NCI-H226 (cell line): ENCODE measurements at regions not wholly inside any gene's neighbourhood (a gene's known extent, or its start where the extent isn't known, plus 50 kb on each side); places are given as distances from the start of the nearest gene placed in this dataset.
A peak's percentile ranks its signal among the peaks of the same experiment; 100 is the strongest.
"Not testable (repeated sequence)": the region's sequence is repeated elsewhere in the genome, so short reads cannot be mapped to it uniquely, and the experiment has no call there.

Source experiments
- DNase-seq: peaks from one replicate; pipeline ENCODE4 v3.0.0-alpha.2; 2015

DNA sequence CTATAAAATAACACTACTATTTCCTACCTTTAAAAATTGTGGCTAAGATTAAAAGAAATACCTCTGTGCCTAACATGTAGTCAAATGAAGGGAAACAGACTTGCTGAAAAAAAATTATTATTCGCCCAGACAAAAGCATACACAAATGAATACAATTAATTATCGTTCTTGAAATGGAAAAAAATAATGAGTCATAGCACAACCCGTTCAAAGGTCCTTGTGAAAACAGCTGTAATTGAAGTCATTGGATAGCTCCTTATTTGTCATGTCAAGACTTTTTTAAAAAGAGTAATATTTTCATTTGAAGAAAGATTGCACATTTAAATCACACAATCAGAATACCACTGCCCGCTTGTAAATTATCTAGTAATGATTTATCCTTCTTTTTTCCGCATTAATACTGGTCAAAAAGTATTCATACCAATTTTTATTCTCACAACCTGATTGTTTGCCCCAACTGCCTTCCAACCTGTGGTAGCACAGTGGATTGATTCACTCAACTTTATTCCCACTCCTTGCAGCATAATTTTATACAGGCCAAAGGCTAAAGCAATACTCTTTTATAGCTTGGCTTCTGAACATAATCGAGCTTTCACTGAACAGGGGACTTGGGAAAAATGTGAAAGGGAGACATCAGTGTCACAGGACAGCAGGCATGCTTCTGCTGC lies 655.2 kb upstream of the MAP3K7 start:
- no peak for DNase-seq

DNA sequence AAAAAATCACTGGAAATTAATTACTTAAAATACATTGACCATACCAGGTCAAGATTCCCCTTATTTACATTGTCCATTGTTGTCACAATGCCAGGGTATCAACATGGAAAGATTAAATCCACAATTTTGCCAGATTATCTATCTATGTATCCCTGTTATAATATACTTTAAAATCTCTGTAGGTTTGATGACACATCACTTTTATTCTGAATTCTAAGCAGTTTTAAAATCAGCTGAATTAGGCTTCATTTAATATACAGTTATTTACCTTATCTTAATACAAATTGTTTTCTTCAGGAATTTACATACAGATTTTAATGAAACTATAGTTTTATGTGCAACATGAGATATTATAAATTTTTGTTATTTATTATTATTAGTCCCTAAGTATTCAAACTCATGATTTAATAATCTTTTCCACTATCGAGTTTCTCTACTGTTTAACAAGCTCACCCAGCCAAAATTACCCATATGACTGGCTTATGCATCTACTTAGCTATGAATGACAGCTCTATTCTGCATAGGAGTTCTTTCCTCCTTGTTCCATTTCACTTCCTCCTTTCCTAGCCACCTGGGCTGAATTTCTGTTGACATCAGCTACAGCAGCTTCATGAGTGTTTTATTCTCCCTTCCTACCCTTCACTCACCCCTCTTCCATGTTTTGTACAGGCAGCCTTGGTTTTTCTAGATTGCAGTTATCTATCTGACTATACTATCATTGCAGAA lies 654.2 kb upstream of the MAP3K7 start:
- DNase-seq = no peak

DNA sequence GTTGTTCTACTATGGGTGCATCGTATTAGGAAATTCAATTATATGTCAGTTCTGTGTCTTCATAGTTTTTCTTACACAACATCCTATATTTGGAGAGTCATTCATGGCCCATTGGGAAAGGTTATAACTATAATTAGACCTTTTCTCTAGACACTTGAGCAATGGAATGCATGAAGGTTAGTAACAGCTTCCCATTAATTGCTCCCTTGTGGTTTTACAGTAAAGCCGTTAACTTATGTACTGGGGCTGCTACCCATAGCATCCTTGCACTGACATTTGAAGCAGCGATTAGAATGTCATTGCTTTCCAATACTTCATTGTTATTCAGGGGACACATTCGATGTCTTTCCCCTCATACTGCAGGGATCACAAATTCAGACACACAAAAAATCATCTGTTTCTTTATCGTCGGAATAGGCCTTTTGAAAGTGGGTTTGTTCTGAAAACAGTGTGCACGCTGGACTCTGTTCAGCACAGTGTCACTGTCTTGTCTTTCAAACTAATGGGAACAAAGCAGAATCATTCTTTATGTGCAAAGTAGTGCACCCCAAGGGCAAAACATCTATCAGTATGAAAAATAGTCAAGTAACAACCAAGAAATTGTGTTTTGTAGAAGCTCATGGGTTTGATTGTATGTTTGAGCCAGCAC lies 634.3 kb upstream of the MAP3K7 start:
- no peak for DNase-seq

DNA sequence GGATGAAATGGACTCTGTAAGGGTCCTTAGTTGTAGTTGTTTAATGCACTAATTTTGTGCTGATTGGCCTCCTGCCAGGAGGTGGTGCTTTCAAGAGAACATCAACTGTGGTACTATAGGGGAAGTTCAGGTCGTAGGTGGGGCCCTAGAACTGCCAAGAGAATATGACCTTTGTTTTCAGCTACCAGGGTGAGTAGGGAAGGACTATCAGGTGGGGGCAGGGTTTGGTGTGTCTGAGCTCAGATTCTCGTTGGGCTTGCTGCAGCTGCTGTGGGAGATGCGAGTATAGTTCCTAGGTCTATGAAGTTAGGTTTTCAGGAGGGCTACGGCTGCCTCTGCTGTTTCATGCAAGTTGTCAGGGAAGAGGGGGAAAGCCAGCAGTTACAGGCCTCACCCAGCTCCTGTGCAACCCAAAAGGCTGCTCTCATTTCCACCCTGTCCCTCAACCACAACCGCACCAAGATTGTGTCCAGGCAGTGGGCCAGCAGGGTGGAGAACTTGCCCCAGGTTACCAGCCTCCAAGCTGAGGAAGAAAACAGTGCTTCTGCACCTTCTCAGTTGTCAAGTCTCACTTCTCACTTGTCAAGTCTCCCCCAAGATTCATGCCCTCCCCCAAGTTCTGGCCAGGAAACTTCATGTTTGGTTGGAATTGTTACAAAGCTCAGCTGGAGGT lies 626.5 kb upstream of the MAP3K7 start:
- no peak for DNase-seq

DNA sequence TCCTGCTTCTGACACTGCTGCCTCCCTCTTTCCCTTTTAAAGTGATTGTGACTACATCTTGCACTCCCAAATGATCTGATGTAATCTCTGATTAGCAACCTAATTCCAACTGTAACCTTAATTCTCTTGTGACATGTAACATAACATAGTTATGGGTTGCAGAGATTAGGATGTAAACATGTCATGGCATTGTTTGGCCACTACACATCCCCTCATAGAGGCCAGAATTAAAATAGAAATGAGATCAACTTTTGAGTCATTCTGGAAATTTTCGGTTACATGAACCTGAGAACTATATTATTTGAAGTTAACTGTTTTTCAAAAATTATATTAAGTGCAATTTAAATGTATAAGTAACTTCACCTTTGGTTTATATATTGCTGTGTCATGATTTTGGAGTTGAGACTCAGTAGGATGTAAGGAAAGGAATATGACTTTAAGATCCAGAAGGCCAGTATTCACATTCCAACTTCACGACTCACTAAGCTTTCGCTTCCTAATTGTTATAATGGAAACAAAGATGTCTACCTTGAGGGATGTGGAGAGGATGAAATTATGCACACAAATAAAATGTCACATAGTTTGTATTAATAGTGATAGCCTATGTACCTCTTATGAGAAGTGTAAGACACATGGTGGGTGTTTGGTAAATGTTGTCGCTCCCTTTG lies 611.9 kb upstream of the MAP3K7 start:
- peak; percentile 52 for DNase-seq

DNA sequence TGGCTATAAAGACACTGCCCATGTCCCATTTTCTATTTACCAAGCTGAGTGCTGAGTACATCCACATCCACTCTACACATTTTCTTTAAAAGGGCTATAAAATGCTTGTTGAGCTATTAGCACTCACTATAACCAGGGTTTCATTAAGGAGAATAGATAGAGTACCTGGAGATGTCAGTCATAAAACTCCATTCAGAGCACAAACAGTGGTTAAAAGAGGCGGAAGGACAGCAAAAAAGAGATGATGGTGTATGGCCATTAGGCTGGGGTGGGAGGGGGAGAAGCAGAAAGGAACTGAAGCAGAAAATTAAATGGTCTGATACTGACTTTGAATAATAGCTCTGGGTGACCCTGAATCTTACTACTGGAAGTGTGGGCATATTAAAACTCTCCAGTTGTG lies 609.9 kb upstream of the MAP3K7 start:
- DNase-seq = no peak

DNA sequence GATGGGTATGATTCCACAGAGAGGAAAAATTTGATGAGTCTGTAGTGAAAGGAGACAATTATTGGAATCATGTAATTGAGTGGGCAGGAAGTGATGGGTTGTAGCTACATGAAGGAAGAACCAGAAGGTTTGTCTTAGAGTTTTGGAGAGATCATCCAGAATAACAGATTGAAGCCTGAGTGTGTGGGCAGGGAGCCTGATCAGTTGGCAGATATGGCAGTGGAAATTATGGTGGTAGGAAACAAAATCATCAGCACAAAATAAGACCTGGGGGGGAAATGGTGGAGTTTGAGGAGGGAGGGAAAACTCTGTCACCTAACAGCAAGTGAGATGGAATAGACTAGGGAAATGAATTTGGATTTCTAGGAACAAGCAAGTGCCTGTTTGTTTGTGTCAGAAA lies 606.6 kb upstream of the MAP3K7 start:
- no peak for DNase-seq

DNA sequence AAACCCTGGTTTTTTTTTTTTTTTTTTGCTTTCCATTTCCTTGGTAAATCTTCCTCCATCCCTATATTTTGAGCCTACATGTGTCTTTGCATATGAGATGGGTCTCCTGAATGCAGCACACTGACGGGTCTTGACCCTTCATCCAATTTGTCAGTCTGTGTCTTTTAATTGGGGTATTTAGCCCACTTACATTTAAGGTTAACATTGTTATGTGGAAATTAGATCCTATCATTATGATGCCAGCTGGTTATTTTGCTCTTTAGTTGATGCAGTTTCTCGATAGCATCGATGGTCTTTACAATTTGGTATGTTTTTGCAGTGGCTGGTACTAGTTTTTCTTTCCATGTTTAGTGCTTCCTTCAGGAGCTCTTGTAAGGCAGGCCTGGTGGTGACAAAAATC lies 603.2 kb upstream of the MAP3K7 start:
- not testable (repeated sequence) for DNase-seq

DNA sequence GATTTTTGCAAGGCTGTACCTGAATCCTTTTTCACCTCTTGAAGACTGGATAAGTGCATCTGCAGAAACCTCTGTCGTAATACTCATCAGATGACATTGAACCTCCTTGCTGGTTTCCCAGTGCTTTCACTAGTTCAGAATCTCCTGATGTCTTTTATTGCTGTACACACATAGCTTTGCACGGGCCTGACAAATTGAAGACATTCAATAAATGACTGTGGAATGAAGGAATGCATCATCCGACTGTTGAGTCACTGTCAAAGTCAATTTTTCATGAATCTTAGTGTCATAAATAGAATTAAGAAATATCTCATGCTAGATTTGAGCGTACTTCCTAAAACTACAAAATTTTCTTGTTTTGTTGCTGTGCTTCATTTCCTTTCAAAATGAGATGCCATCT lies 598.2 kb upstream of the MAP3K7 start:
- DNase-seq = peak; percentile 27

DNA sequence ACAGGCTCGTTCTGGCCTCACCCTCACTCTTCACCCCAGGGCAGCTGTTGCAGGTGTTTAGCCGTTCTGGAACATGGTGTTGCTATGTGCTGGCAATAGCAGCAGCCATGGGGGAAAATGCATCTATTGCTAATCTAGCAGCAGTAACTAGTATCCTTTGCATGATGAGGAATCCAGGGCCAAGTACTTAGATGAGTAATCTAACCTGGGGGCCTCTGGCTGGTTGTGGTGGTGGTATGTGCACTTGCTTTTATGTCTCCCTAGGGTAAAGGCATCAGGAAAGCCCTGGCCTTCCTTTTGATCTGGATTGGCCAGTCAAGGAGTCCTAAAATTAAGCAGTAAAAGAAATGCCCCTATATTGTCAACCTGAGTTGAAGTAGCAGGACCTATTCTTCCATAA lies 594.5 kb upstream of the MAP3K7 start:
- no peak for DNase-seq

DNA sequence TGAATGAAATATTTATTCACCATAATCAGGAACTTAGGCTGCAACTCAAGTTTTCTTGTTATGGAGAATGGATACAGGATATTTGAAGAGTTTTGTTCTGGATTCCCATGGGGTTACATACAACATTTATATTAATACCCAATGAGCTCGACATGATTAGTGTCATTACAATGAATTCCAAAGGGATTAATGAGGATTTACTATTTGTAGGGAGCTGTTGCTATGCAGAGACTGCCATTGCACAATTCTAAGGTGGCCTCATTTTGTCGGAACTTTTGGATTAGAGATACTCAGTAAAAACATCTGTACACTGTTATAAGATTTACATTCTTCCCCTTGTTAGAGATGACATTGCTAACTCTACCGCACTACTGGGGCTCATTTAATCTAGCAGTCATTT lies 586.8 kb upstream of the MAP3K7 start:
- DNase-seq = no peak

DNA sequence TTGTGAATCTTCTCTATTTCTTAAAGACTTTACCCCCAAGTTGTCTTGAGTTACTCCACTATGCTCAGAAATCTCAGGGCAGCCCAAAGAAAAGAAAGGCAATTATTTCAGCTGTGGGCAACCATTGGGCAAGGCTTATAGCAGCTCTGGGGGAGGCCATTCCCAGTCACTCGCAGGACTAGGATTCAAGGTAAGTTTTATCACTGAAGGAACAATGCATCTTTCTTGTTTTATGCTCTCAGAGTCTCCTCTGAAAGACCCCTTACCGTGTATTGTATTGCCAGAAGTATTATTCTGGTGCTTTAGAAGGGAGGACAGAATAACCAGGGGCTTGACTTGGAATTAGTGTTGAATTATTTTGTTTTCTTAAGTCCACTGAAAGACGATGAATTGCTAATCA lies 586.3 kb upstream of the MAP3K7 start:
- no peak for DNase-seq

DNA sequence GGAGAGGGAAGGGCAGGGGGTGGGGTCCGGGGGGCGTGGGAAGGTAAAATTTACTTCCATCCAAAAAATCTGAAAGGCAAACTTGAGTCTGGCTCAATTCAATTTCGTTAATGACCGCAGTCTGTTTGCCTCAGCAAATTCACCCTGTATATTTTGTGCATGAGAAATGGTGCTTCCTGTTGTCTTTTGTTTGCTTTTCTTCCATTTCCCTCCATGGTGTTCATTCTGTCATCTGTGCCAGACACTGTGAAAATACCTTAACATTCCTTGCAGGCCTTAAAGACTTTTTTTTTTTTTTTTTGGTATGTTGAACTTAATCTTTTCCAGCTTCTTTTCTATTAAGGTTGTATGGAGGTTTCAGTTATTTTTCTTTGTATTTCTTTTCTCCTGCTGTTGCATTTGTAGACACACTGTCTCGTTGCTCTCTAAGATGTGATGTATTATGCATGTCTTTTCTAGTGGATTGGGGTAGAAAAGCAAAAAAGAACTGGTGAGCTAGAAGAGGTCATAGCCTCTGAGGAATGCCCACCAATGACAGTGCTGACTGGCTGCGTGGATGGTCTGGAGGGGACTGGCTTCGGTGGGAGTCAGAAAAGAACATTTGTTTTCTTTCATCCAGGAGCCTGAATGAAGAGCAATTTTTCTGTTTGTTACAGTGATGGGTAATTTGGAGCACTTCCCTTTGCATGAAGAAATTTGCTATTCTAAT lies 585.0 kb upstream of the MAP3K7 start:
- no peak for DNase-seq

DNA sequence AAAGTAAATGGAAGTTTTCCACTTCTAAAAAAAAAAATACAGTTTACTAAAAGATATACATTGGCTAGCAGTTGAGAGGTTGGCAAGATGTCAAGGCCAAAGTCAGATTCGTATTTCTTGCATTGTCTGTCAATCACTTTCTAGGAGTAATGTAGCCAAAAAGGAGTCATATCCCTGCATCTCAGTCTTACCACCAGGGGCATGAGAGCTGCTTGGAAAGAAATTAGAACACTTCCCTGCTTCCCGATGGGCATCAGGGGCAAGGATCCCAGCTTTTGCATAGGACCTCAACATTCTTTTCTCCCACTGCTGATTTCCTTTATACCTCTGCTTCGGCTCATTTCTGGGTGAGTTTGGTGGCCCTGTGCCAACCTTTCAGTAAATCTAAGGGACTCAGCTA lies 581.0 kb upstream of the MAP3K7 start:
- DNase-seq = peak; percentile 10

DNA sequence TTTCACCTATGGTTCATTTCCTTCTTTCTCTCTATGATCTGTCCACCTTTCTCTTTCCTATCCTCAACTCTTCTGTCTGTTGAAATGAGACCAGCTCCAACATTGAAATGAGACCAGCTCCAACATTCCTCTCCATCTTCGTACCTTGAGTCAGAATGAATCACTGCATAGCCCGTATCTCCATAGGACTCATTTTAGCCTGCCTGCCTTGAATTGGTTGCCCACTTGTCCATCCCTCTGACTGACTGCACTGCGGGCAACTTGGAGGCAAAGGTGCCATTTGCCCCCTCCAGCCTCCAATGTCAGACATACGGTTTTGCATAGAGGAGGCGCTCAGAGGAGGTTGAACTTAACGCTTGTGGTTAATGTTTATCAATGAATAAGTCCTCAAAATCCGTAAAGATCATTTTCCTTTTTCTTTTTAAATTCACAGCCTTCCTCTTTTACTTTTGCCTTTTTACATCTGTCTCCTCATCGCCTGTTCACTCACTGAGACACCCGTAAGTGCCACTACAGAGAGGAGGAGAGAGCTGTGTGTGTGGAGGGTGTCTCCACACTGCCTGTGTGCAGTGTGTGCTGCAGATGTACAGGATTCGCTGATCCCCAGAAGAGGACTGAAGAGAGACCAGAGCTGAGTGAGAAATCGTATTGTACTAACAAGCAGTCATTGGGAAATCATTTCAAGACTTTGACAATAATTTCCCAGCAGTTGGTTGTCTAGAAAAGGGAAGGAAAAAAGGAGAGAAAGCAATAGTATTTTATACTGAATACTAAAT lies 579.6 kb upstream of the MAP3K7 start:
- peak; percentile 76 for DNase-seq

DNA sequence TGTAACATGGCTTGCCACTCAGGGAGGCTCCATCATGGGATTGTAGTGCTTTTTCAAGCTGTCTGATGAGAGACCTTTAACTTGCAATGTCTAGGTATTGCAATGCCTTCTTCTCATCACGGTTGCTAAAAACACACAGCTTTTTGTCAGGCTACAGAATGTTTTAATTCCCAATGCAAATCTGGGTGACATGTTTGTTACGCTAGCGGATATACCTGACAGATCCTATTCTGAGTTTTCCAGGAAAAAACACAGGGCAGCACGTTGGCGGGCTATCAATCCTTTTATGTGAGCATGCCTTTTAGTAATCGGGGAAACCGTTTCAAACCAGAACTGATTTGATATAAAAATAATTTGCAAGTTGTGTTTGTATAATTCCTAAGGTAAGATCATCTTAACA lies 577.2 kb upstream of the MAP3K7 start:
- DNase-seq = no peak

DNA sequence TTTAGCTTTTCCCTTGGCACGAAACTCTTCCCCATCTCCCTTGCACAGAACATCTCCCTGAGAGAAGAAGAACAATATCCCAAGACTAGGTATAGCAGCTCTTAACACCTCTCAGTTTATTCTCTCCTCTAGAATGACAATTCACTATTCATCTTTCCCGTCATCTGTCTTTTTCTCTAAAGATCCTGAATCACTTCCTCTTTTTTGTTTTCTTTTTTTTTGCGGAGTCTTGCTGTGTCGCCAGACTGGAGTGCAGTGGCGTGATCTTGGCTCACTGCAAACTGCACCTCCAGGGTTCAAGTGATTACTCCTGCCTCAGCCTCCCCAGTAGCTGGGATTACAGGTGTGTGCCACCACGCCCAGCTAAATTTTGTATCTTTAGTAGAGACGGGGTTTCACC lies 574.4 kb upstream of the MAP3K7 start:
- DNase-seq = no peak

DNA sequence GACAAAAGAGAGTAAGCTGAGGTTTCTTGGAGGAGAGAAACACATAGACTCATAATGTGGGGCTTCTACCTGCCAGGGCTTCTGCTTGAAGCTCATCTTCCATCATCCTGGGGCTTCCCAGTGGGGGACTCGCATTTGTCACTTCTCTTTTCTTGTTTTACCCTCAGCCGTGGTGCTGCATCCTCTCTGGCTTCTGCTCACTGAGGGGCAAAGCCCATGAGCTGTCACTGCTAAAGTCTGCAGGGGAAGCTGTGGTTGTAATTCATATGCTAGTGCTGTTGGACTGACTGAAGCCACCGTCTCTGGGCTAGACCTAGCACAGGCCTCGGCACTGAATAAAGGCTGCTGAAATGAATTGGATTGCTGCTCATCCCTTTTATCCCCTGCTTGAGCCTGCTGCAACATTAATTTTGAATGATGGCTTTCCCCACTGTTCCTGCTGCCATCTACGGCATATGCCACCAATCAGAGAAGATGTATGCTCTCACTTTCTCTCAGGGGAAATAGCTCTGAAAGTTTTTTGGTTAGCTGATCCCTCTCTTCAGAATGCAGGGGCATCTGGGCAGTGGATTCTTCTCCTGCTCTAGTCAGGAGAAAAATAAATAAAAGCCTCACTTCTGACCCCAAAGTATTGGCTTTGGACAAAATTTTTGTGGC lies 568.4 kb upstream of the MAP3K7 start:
- DNase-seq = no peak

DNA sequence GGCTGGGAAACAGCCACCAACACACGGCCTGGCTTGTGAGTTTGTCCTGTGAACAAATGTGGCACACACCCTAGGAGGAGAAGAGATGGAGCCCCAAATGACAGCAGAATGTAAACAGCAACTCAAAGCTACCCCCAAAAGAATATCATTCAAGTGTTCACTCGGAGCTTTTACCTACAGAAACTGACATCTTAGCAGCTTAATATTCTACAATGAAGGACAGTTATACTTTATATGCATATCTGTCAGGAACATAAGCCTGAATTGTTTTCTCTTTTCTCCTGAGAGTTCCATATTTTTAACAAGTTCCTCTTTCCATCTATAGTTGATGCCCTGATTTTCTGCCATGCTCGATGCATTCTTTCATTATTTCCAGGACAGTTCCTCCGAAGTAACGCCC lies 566.0 kb upstream of the MAP3K7 start:
- DNase-seq = no peak

DNA sequence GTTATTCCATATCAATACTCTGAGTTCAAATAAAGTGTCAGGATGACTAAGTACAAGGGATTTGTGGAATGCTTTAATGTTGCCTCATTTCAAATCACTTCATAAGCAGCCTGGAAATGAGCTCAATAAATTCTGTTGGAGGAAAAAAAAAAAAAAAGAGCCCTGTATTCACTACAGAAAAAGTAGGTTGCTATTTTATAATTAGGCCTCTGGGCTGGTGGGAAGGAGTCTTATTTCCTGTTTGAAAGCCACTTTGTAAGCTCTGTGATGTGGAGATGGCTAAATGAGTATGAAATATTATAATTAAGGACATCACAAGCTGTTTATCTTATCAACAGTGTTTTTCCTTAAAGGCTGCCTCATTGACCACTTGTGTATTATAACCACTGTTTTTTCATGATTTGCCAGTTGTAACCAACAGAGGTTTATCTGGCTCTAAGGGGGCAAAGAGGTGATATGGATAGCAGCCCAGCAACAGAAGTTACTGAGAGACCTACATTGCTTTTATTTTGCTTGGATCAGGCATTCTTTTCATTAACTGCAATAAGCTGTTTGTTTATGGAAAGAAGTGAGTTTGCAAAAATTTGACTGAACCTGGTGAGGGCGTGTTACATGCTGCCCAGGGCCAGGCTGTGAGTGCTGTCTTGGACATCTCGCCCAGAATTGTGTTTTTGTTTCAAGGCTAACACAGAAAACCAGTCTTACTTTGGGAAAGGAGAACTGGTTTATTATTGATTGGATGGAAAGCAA lies 563.3 kb upstream of the MAP3K7 start:
- DNase-seq = peak; percentile 80
